ENCODE measurements at regions not wholly inside any gene's neighbourhood (a gene's known extent, or its start where the extent isn't known, plus 50 kb on each side); places are given as distances from the start of the nearest gene placed in this dataset.
"Not testable (repeated sequence)": the region's sequence is repeated elsewhere in the genome, so short reads cannot be mapped to it uniquely, and the experiment has no call there.

GRCh38 chr2:125364192-125364983 is 1291.6 kb upstream of the GYPC start:
- DNase-seq (ENCODE audit: low read depth in 1 of 2, low spot score in 1 of 2) = no peak
- in situ Hi-C loops (cut with HindIII; ENCODE audit: low pct_unique_long_range_greater_than_20kb, low sequenced_read_pairs) = no loop called here

GRCh38 chr2:125364984-125365265 is 1291.0 kb upstream of the GYPC start:
- in situ Hi-C loops (cut with HindIII; ENCODE audit: low pct_unique_long_range_greater_than_20kb, low sequenced_read_pairs) = no loop called here
- no peak for TF ChIP-seq JUND (IDR thresholded peaks at IDR 0.05; ENCODE audit: low read depth)
- DNase-seq (ENCODE audit: low read depth in 1 of 2, low spot score in 1 of 2) = no peak

More at GRCh38 chr2:125364192-125364983, 1291.6 kb upstream of the GYPC start:
- TF ChIP-seq JUND (IDR thresholded peaks at IDR 0.05; ENCODE audit: low read depth) = no peak

- TF ChIP-seq JUND (IDR thresholded peaks at IDR 0.05; ENCODE audit: low read depth) = no peak
- in situ Hi-C loops (cut with HindIII; ENCODE audit: low pct_unique_long_range_greater_than_20kb, low sequenced_read_pairs) = no loop called here
- DNase-seq (ENCODE audit: low read depth in 1 of 2, low spot score in 1 of 2) = no peak
These were observed 1284.1 kb upstream of the GYPC start for GRCh38 chr2:125371867-125372266.

DNA sequence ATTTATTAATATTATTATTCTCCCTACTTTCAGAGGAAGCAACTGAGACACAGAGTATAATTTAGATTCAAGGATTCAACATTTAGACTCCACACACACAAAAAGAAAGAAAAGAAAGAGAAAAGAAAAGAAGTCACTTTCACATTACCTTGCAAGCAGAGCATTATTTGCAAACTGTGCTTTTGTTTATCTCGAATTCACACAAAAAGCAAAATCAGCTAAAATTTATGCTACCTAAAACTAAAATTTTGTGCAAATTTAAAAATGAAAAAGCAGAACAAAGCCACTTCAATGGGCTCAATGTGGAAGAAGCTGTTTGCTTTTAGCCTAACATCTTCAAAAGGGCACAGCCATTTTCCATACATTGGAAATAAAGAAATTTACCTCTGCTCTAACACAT is 1282.7 kb upstream of the GYPC start:
- no peak for DNase-seq (ENCODE audit: low read depth in 1 of 2, low spot score in 1 of 2)
- TF ChIP-seq JUND (IDR thresholded peaks at IDR 0.05; ENCODE audit: low read depth) = no peak
- in situ Hi-C loops (cut with HindIII; ENCODE audit: low pct_unique_long_range_greater_than_20kb, low sequenced_read_pairs) = no loop called here

GRCh38 chr2:125386074-125386473 is 1269.9 kb upstream of the GYPC start:
- in situ Hi-C loops (cut with HindIII; ENCODE audit: low pct_unique_long_range_greater_than_20kb, low sequenced_read_pairs) = no loop called here
- no peak for TF ChIP-seq JUND (IDR thresholded peaks at IDR 0.05; ENCODE audit: low read depth)
- no peak for DNase-seq (ENCODE audit: low read depth in 1 of 2, low spot score in 1 of 2)

DNA sequence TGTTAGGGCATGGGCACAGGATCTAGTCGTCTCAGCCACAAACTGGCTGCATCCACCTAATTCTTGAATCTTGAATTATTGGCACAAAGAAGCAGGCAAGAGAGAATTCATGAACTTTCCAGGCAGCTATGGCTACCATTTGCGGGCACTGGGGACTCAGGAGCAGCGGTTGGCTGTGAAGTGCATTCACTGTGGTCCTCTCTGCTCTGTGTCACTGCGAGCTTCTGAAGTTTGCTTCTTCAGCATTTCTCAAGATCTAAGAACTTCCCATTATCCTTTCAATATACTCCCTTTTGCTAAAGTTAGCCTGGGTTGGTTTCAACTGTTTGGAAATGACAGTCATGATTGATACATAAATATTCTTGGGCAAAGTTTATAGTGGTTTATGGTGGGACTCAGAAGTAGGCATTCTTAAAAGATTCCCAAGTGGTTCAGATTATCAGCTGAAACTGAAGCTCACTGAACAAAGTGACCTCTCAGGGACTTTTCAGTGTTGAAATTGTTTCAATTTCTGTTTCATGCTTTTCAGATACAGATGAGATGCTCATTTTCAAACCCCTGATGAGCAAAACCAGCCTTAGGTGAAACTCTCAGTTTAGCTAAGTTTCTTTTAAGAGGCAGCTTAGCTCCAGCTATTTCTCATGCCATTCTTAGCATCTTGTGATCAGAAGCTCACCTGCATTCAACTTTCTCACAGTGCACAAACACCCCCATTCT is 1258.3 kb upstream of the GYPC start:
- in situ Hi-C loops (cut with HindIII; ENCODE audit: low pct_unique_long_range_greater_than_20kb, low sequenced_read_pairs) = no loop called here
- no peak for TF ChIP-seq JUND (IDR thresholded peaks at IDR 0.05; ENCODE audit: low read depth)
- no peak for DNase-seq (ENCODE audit: low read depth in 1 of 2, low spot score in 1 of 2)

DNA sequence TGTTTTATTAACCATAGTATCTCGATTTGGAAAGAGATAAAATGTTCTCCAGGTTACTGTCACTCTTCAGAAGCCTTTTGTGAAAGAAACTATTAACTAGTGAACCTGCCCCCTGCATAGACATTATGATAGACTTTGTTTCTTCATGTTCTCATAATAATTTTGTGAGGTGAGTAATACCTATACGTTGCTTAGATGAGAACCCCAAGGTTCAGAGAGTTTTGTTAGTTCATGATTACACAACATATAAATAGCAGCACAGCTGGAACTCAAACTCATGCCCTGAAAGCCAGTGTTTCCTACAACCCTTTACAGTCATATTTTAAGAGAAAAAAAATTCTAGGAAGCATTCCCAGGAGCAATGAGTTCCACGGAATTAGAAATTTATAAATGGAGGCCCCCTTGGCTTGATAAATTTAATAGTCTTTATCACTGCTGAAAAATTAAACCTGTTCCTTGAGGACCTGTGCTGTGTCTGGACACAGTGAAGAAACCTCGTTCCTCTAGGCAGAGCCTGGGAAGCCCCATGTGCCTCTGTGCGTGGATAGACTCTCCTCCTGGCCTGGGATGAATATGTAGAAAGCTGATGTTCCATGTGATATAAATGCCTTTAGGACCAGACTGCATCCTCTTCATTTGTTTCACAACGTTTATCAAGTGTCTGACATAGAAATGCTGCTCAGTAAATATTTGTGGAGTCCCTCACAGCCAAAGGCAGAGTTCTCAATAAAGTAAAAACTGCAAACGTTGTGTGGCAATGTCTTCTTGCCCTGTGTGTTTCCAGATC is 1257.0 kb upstream of the GYPC start:
- TF ChIP-seq JUND (IDR thresholded peaks at IDR 0.05; ENCODE audit: low read depth) = no peak
- peak in 1 of 2 experiments; percentile 6 for DNase-seq (ENCODE audit: low read depth in 1 of 2, low spot score in 1 of 2)
- in situ Hi-C loops (cut with HindIII; ENCODE audit: low pct_unique_long_range_greater_than_20kb, low sequenced_read_pairs) = no loop called here

GRCh38 chr2:125405816-125406215 is 1250.1 kb upstream of the GYPC start:
- DNase-seq (ENCODE audit: low read depth in 1 of 2, low spot score in 1 of 2) = peak in 1 of 2 experiments; percentile 2
- in situ Hi-C loops (cut with HindIII; ENCODE audit: low pct_unique_long_range_greater_than_20kb, low sequenced_read_pairs) = no loop called here
- no peak for TF ChIP-seq JUND (IDR thresholded peaks at IDR 0.05; ENCODE audit: low read depth)

- DNase-seq (ENCODE audit: low read depth in 1 of 2, low spot score in 1 of 2) = no peak
- in situ Hi-C loops (cut with HindIII; ENCODE audit: low pct_unique_long_range_greater_than_20kb, low sequenced_read_pairs) = no loop called here
These were observed 1247.0 kb upstream of the GYPC start for GRCh38 chr2:125408874-125409538.

GRCh38 chr2:125418483-125418882 is 1237.5 kb upstream of the GYPC start:
- TF ChIP-seq JUND (IDR thresholded peaks at IDR 0.05; ENCODE audit: low read depth) = no peak
- in situ Hi-C loops (cut with HindIII; ENCODE audit: low pct_unique_long_range_greater_than_20kb, low sequenced_read_pairs) = no loop called here
- no peak for DNase-seq (ENCODE audit: low read depth in 1 of 2, low spot score in 1 of 2)

More at GRCh38 chr2:125408874-125409538, 1247.0 kb upstream of the GYPC start:
- no peak for TF ChIP-seq JUND (IDR thresholded peaks at IDR 0.05; ENCODE audit: low read depth)

GRCh38 chr2:125422198-125422770 is 1233.7 kb upstream of the GYPC start:
- DNase-seq (ENCODE audit: low read depth in 1 of 2, low spot score in 1 of 2); in situ Hi-C loops (cut with HindIII; ENCODE audit: low pct_unique_long_range_greater_than_20kb, low sequenced_read_pairs): not testable (repeated sequence)

DNA sequence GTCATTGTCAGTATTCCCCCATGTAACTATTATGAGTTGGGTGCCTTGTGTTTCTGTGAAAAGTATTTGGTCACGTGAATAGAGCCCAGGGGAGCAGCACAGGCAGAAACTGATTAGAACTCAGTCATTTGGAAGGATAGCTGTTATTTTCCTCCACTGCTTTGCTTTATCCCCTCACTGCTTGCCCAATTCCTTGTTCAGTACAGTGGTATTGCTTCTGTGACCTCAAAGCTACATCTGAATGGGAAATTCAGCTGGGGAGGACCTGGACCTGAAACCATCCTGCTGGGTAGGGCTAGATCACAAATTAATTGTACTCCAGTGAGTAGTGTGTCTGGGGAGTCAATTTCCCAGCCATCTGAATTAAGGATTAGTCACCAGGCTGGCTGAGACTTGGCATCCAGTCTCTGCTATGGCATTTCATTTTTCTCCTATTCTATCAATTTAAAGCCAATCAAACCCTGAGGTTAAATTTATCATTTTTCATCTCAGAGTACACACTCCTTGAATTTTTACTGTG is 1231.6 kb upstream of the GYPC start:
- in situ Hi-C loops (cut with HindIII; ENCODE audit: low pct_unique_long_range_greater_than_20kb, low sequenced_read_pairs) = no loop called here
- no peak for TF ChIP-seq JUND (IDR thresholded peaks at IDR 0.05; ENCODE audit: low read depth)
- no peak for DNase-seq (ENCODE audit: low read depth in 1 of 2, low spot score in 1 of 2)

All from T47D (cell line).